ENCODE measurements at regions not wholly inside any gene's neighbourhood (a gene's known extent, or its start where the extent isn't known, plus 50 kb on each side); places are given as distances from the start of the nearest gene placed in this dataset.

- Histone ChIP-seq H3K9me3 (no peaks in the 10 kb centered on the region), H3K27ac (no peak overlapping the region), H3K4me1 (no peaks in the 10 kb centered on the region), H3K36me3 (no peaks in the 10 kb centered on the region), H3K27me3 (no peaks in the 10 kb centered on the region), H3K4me3 (no peak overlapping the region)
- no peak for DNase-seq (ENCODE audit: low spot score in 2 of 2)
- intact Hi-C loops (cut with DNase I), result no loop called here
- TF ChIP-seq CTCF (IDR thresholded peaks at IDR 0.05), result no peak
Measured at GRCh38 chr2:65728477-65729180, 296.2 kb upstream of the SPRED2 start.

- no peak for DNase-seq (ENCODE audit: low spot score in 2 of 2)
- intact Hi-C loops (cut with DNase I), result no loop called here
Measured at GRCh38 chr2:65727816-65728215, 295.4 kb upstream of the SPRED2 start.

GRCh38 chr2:65727381-65727780, 295.0 kb upstream of the SPRED2 start:
- TF ChIP-seq CTCF (IDR thresholded peaks at IDR 0.05), result no peak
- intact Hi-C loops (cut with DNase I), result no loop called here
- no peaks in the 10 kb centered on the region for H3K27me3 ChIP-seq

More at GRCh38 chr2:65727816-65728215, 295.4 kb upstream of the SPRED2 start:
- Histone ChIP-seq H3K27ac (no peak overlapping the region), H3K36me3 (no peaks in the 10 kb centered on the region), H3K4me3 (no peak overlapping the region), H3K27me3 (no peaks in the 10 kb centered on the region), H3K9me3 (no peaks in the 10 kb centered on the region), H3K4me1 (no peaks in the 10 kb centered on the region)
- no peak for TF ChIP-seq CTCF (IDR thresholded peaks at IDR 0.05)

GRCh38 chr2:65724752-65725151, 292.4 kb upstream of the SPRED2 start:
- no peak for TF ChIP-seq CTCF (IDR thresholded peaks at IDR 0.05)
- intact Hi-C loops (cut with DNase I), result no loop called here

More at GRCh38 chr2:65727381-65727780, 295.0 kb upstream of the SPRED2 start:
- H3K4me3 ChIP-seq, result no peak overlapping the region
- no peaks in the 10 kb centered on the region for H3K36me3 ChIP-seq
- H3K9me3 ChIP-seq, result no peaks in the 10 kb centered on the region
- H3K4me1 ChIP-seq, result no peaks in the 10 kb centered on the region
- no peak for DNase-seq (ENCODE audit: low spot score in 2 of 2)
- no peak overlapping the region for H3K27ac ChIP-seq

GRCh38 chr2:65724336-65724735, 291.9 kb upstream of the SPRED2 start:
- TF ChIP-seq CTCF (IDR thresholded peaks at IDR 0.05), result no peak
- H3K4me1 ChIP-seq, result no peaks in the 10 kb centered on the region
- no peaks in the 10 kb centered on the region for H3K27me3 ChIP-seq
- intact Hi-C loops (cut with DNase I), result no loop called here
- no peak for DNase-seq (ENCODE audit: low spot score in 2 of 2)
- no peaks in the 10 kb centered on the region for H3K9me3 ChIP-seq
- no peak overlapping the region for H3K27ac ChIP-seq
- no peak overlapping the region for H3K4me3 ChIP-seq
- H3K36me3 ChIP-seq, result no peaks in the 10 kb centered on the region

More at GRCh38 chr2:65724752-65725151, 292.4 kb upstream of the SPRED2 start:
- H3K4me3 ChIP-seq, result no peak overlapping the region
- DNase-seq (ENCODE audit: low spot score in 2 of 2), result no peak
- no peaks in the 10 kb centered on the region for H3K9me3 ChIP-seq
- H3K4me1 ChIP-seq, result no peaks in the 10 kb centered on the region
- H3K36me3 ChIP-seq, result no peaks in the 10 kb centered on the region
- no peak overlapping the region for H3K27ac ChIP-seq
- H3K27me3 ChIP-seq, result no peaks in the 10 kb centered on the region

Data from ascending aorta (tissue), 2 donors.